RWPE2 (cell line): ENCODE measurements at regions not wholly inside any gene's neighbourhood (a gene's known extent, or its start where the extent isn't known, plus 50 kb on each side); places are given as distances from the start of the nearest gene placed in this dataset.

Experiments used
- ATAC-seq: fragments of 200-7000 bp; cut with Tn5 transposase; 3 replicates; pipeline ENCODE4 v1.9.1; 2021; ENCODE audit warnings: low read depth
- DNase-seq: peaks from one replicate; pipeline ENCODE4 v3.0.0-alpha.2; 2020; ENCODE audit warnings: low spot score
- H3K27ac ChIP-seq: fragments of 450-650 bp; 2 replicates; pipeline ENCODE4 v1.5.1; 2017; ENCODE audit warnings: mild to moderate bottlenecking; ENCODE audit not compliant: poor library complexity, severe bottlenecking
- H3K27me3 ChIP-seq: fragments of 250-450 bp; sonication (Bioruptor Pico); 2 replicates; pipeline ENCODE4 v1.5.1; 2021; ENCODE audit warnings: mild to moderate bottlenecking, moderate library complexity; ENCODE audit not compliant: insufficient read depth, poor library complexity, severe bottlenecking
- H3K36me3 ChIP-seq: fragments of 250-450 bp; sonication (Bioruptor Pico); 2 replicates; pipeline ENCODE4 v1.5.1; 2020; ENCODE audit warnings: low read depth, mild to moderate bottlenecking, moderate library complexity
- H3K4me1 ChIP-seq: fragments of 250-450 bp; sonication (Bioruptor Pico); 2 replicates; pipeline ENCODE4 v1.5.1; 2021; ENCODE audit warnings: mild to moderate bottlenecking, moderate library complexity; ENCODE audit not compliant: insufficient read depth, poor library complexity, severe bottlenecking
- H3K4me3 ChIP-seq: fragments of 250-450 bp; sonication (Bioruptor Pico); 2 replicates; pipeline ENCODE4 v1.5.1; 2021; ENCODE audit warnings: mild to moderate bottlenecking, moderate library complexity; ENCODE audit not compliant: severe bottlenecking
- H3K9me3 ChIP-seq: fragments of 250-450 bp; sonication (Bioruptor Pico); 2 replicates; pipeline ENCODE4 v1.5.1; 2021; ENCODE audit warnings: mild to moderate bottlenecking, moderate library complexity; ENCODE audit not compliant: severe bottlenecking
- CTCF ChIP-seq: fragments of 450-650 bp; IDR thresholded peaks from one replicate; pipeline ENCODE4 v1.5.1; 2017; ENCODE audit warnings: mild to moderate bottlenecking, moderate library complexity; ENCODE audit not compliant: poor library complexity, severe bottlenecking

- Histone ChIP-seq H3K9me3 (peaks cover 14% of the 10 kb centered on the region), H3K4me3 (no peak overlapping the region), H3K36me3 (no peaks in the 10 kb centered on the region), H3K4me1 (no peaks in the 10 kb centered on the region), H3K27me3 (no peaks in the 10 kb centered on the region), H3K27ac (no peak overlapping the region)
- no peak for DNase-seq
- no peak for ATAC-seq
- TF ChIP-seq CTCF = no peak
Observed at GRCh38 chr20:60092729-60093128, 134.5 kb downstream of the CDH26 start.

GRCh38 chr20:60095456-60095855 lies 137.2 kb downstream of the CDH26 start:
- H3K9me3 ChIP-seq = peaks cover 14% of the 10 kb centered on the region

DNA sequence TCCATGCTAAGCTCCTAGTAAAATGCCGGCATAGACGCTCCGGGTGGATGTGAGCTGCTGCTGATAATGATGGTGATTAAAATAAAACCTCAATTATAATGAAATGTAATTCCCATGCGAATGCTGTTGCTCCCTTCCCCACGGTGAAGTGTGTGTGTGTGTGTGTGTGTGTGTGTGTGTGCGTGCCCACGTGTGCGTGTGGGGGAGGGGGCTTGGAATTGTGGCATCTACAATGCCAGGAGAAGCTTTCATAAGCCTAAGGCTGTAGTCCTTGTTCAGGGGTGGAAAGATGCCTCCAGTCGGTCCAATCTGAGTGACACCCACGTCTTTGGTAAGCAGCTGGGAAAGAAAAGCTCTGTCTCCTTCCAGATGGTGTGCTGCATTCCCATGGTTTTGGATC lies 137.9 kb downstream of the CDH26 start:
- Histone ChIP-seq H3K27ac (no peak overlapping the region), H3K4me3 (no peak overlapping the region), H3K36me3 (no peaks in the 10 kb centered on the region), H3K9me3 (peaks cover 14% of the 10 kb centered on the region), H3K27me3 (no peaks in the 10 kb centered on the region), H3K4me1 (no peaks in the 10 kb centered on the region)
- DNase-seq (peak; percentile 45), ATAC-seq (no peak)
- no peak for TF ChIP-seq CTCF

More at GRCh38 chr20:60095456-60095855, 137.2 kb downstream of the CDH26 start:
- H3K36me3 ChIP-seq = no peaks in the 10 kb centered on the region
- DNase-seq (peak; percentile 56), ATAC-seq (peak; percentile 11; the same call in 1 of the 3 replicates)
- H3K27ac ChIP-seq = no peak overlapping the region
- no peaks in the 10 kb centered on the region for H3K4me1 ChIP-seq
- H3K4me3 ChIP-seq = no peak overlapping the region
- TF ChIP-seq CTCF = no peak
- no peaks in the 10 kb centered on the region for H3K27me3 ChIP-seq

DNA sequence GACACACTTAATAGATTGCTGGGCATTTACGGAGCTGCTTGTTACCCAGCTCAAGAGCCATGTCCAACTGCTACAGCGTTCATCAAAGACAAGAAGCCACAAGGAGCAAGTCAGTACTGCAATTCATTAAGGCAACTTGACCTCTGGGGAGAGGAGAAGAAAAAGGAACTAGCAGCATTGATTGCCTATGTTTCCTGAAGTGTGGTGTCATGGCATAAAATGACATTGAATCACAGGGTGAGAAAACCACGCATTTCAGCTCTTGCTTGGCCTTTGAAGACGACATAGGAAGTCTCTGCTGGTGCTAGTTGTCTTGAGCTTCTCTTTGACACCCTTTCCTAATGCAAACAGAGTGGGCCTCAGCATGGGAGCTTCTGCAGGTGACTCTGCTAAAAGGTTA lies 139.1 kb downstream of the CDH26 start:
- no peak for ATAC-seq
- H3K4me1 ChIP-seq = no peaks in the 10 kb centered on the region
- no peak overlapping the region for H3K27ac ChIP-seq
- H3K9me3 ChIP-seq = peaks cover 11% of the 10 kb centered on the region
- DNase-seq = peak; percentile 19
- no peak for TF ChIP-seq CTCF
- no peaks in the 10 kb centered on the region for H3K27me3 ChIP-seq
- no peak overlapping the region for H3K4me3 ChIP-seq
- no peaks in the 10 kb centered on the region for H3K36me3 ChIP-seq

DNA sequence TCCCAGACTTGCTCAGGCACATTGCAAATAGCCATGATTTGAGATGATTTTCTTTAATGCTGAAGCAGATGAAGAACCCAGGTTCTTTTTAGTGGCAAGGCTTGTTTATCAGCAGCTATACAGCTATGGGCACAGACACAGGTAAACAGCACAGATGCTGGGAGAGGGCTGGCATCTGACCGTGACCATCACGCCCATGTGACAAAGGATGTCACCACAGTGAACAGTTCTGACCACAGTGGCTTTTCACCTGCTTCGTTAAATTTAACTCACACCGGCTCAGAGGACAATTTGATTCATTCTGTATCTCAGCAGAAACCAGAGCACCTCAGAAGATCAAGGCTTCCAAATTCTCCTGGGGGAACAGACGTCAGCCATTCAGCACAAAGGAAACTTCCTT lies 142.6 kb downstream of the CDH26 start:
- H3K4me1 ChIP-seq = no peaks in the 10 kb centered on the region
- ATAC-seq = no peak
- DNase-seq = peak; percentile 34
- H3K4me3 ChIP-seq = no peak overlapping the region
- no peaks in the 10 kb centered on the region for H3K36me3 ChIP-seq
- H3K27me3 ChIP-seq = no peaks in the 10 kb centered on the region
- no peak for TF ChIP-seq CTCF
- no peak overlapping the region for H3K27ac ChIP-seq
- H3K9me3 ChIP-seq = no peaks in the 10 kb centered on the region
